Endothelial cell of umbilical vein (primary cell): ENCODE measurements at regions not wholly inside any gene's neighbourhood (a gene's known extent, or its start where the extent isn't known, plus 50 kb on each side); places are given as distances from the start of the nearest gene placed in this dataset.
"Not testable (repeated sequence)": the region's sequence is repeated elsewhere in the genome, so short reads cannot be mapped to it uniquely, and the experiment has no call there.

ENCODE experiments used
- BruUV-seq: library from RNA; stranded (reverse); fragments of 400-500 nt; replicated peaks from 2 replicates; lab custom pipeline; 2021; lab: Mats Ljungman, UMichigan
- CTCF ChIA-PET: fragments of 300-600, 350-600 bp; sonication (Branson Sonifier 250); formaldehyde crosslinking; loops from one replicate; lab custom pipeline; 2021; ENCODE audit warnings: antibody characterized with exemption, inconsistent platforms; lab: Charles Lee
- POLR2A ChIA-PET: fragments of 300-600, 350-600 bp; sonication (Branson Sonifier 250); formaldehyde crosslinking; loops from one replicate; lab custom pipeline; 2021; ENCODE audit warnings: antibody characterized with exemption, inconsistent platforms; lab: Charles Lee
- DNase-seq: peaks from one replicate; pipeline ENCODE4 v3.0.0-alpha.2; 2011; ENCODE audit warnings: low read depth, low spot score
- FAIRE-seq: peaks from 2 replicates; lab custom pipeline; 2011; peaks lifted over from hg19 to GRCh38; lab: Jason Lieb, UNC
- H2AFZ ChIP-seq: 2 replicates; pipeline ENCODE4 v1.6.0; 2012; ENCODE audit warnings: low read depth, low read length, control low read depth, inconsistent platforms
- H3K27ac ChIP-seq: 2 replicates; pipeline ENCODE4 v1.5.1; 2011; ENCODE audit warnings: low read depth, mild to moderate bottlenecking, control low read depth, low read length, moderate library complexity; ENCODE audit not compliant: insufficient read depth
- H3K27me3 ChIP-seq, 2 experiments: 2 replicates each; pipeline versions ENCODE4 v1.6.0 to v1.6.1; 2011; ENCODE audit warnings: low read length in 2 of 2, mixed read lengths in 1 of 2; ENCODE audit not compliant: control insufficient read depth in 2 of 2, insufficient read depth in 2 of 2
- H3K36me3 ChIP-seq, 2 experiments: 2 replicates in 1 of 2; 3 replicates in 1 of 2; pipeline ENCODE4 v1.5.1; 2011; ENCODE audit warnings: low read length in 2 of 2, mild to moderate bottlenecking in 1 of 2, moderate library complexity in 1 of 2; ENCODE audit not compliant: control insufficient read depth in 2 of 2, insufficient read depth in 2 of 2; ENCODE audit errors: extremely low read depth in 1 of 2
- H3K4me1 ChIP-seq: 3 replicates; pipeline ENCODE4 v1.5.1; 2011; ENCODE audit warnings: mild to moderate bottlenecking, low read length; ENCODE audit not compliant: control insufficient read depth, insufficient read depth; ENCODE audit errors: extremely low read depth
- H3K4me2 ChIP-seq: 2 replicates; pipeline ENCODE4 v1.6.1; 2011; ENCODE audit warnings: low read length, control low read depth, mixed read lengths; ENCODE audit not compliant: insufficient read depth
- H3K4me3 ChIP-seq, 3 experiments: fragments of 200-600 bp in 1 of 3; sonication (generic), shearing (Covaris generic) in 1 of 3; replicated peaks in 1 of 3; 2 replicates each; pipeline ENCODE4 v1.5.1; 2011 to 2016; ENCODE audit warnings: control low read depth in 3 of 3, low read length in 3 of 3, mild to moderate bottlenecking in 2 of 3, inconsistent platforms in 1 of 3, low read depth in 1 of 3, moderate library complexity in 1 of 3; ENCODE audit not compliant: insufficient read depth in 1 of 3
- H3K79me2 ChIP-seq: 2 replicates; pipeline ENCODE4 v1.6.0; 2012; ENCODE audit warnings: low read length, inconsistent platforms; ENCODE audit not compliant: control insufficient read depth, insufficient read depth
- H3K9ac ChIP-seq: replicated peaks from 2 replicates; pipeline ENCODE3; 2011; ENCODE audit warnings: low read length, control low read depth; ENCODE audit not compliant: insufficient read depth; ENCODE audit errors: extremely low read depth
- H3K9me1 ChIP-seq: replicated peaks from 3 replicates; pipeline ENCODE4 v1.6.0; 2011; ENCODE audit warnings: mild to moderate bottlenecking, low read length; ENCODE audit not compliant: control insufficient read depth, insufficient read depth; ENCODE audit errors: extremely low read depth
- H3K9me3 ChIP-seq: replicated peaks from 2 replicates; pipeline ENCODE4 v1.5.1; 2012; ENCODE audit warnings: low read length, inconsistent platforms; ENCODE audit not compliant: control insufficient read depth, insufficient read depth
- H4K20me1 ChIP-seq: replicated peaks from 2 replicates; pipeline ENCODE3; 2011; ENCODE audit warnings: mild to moderate bottlenecking, low read length; ENCODE audit not compliant: control insufficient read depth, insufficient read depth; ENCODE audit errors: extremely low read depth
- CTCF ChIP-seq, 2 donors: IDR thresholded peaks; 1 replicate in 1 of 2; 2 replicates in 1 of 2; pipeline ENCODE4 v1.5.1; 2011; ENCODE audit warnings: low read length in 2 of 2, mild to moderate bottlenecking in 2 of 2, moderate library complexity in 2 of 2, control low read depth in 1 of 2, inconsistent platforms in 1 of 2, low read depth in 1 of 2; ENCODE audit not compliant: insufficient read depth in 1 of 2; ENCODE audit errors: extremely low read depth in 1 of 2
- EZH2 ChIP-seq: IDR thresholded peaks from 2 replicates; pipeline ENCODE4 v1.6.1; 2012; ENCODE audit warnings: borderline replicate concordance, low read depth, mild to moderate bottlenecking, moderate library complexity, low read length, inconsistent platforms; ENCODE audit not compliant: severe bottlenecking
- FOS ChIP-seq: IDR thresholded peaks from 2 replicates; pipeline ENCODE4 v1.6.1; 2011; ENCODE audit warnings: mild to moderate bottlenecking, low read length, moderate library complexity, borderline replicate concordance; ENCODE audit not compliant: insufficient read depth
- GATA2 ChIP-seq: IDR thresholded peaks from 2 replicates; pipeline ENCODE4 v1.7.0; 2011; ENCODE audit warnings: low read depth, mild to moderate bottlenecking, moderate library complexity, mixed read lengths, low read length; ENCODE audit not compliant: insufficient read length, insufficient read depth
- JUN ChIP-seq: IDR thresholded peaks from 2 replicates; pipeline ENCODE4 v1.6.1; 2011; ENCODE audit warnings: borderline replicate concordance, low read depth; ENCODE audit not compliant: insufficient read length, insufficient read depth
- MAX ChIP-seq: IDR thresholded peaks from 2 replicates; pipeline ENCODE4 v1.6.1; 2011; ENCODE audit not compliant: insufficient read depth, insufficient read length
- MYC ChIP-seq: IDR thresholded peaks from one replicate; pipeline ENCODE4 v1.6.1; 2011; ENCODE audit warnings: mild to moderate bottlenecking, low read depth, low read length
- POLR2A ChIP-seq: IDR thresholded peaks from 2 replicates; pipeline ENCODE4 v1.6.1; 2012; ENCODE audit warnings: low read depth, mild to moderate bottlenecking, control low read depth, low read length
- POLR2AphosphoS5 ChIP-seq: IDR thresholded peaks from 2 replicates; pipeline ENCODE4 v1.6.1; 2012; ENCODE audit warnings: low read depth, mild to moderate bottlenecking, control low read depth, low read length, moderate library complexity; ENCODE audit not compliant: insufficient read depth
- dilution Hi-C: fragments of 300-500 bp; cut with MboI; formaldehyde crosslinking; loops from one replicate; pipeline ENCODE4 v1.15.0; 2019; ENCODE audit warnings: low sequenced_read_pairs; ENCODE audit not compliant: extremely low pct_ligation_motif_present
- intact Hi-C: fragments of 100-400 bp; cut with micrococcal nuclease; formaldehyde crosslinking; loops from one replicate; pipeline ENCODE4 v1.10.0; 2022

- no peak for DNase-seq
- BruUV-seq = no TSS peak
- no peak overlapping the region for H3K27ac ChIP-seq
- H2AFZ ChIP-seq = no peak overlapping the region
- no peaks in the 10 kb centered on the region for H3K9me1 ChIP-seq
- ChIA-PET CTCF (interaction anchor here (0.6 kb wide), 1 partner anchor 16 kb away, joined by 4 read pairs; no protein-coding TSS in a partner anchor), POLR2A (no interaction called here)
- H3K9ac ChIP-seq = no peak overlapping the region
- no peaks in the 10 kb centered on the region for H4K20me1 ChIP-seq
- H3K4me3 ChIP-seq = no peak overlapping the region
- H3K9me3 ChIP-seq = no peaks in the 10 kb centered on the region
- H3K36me3 ChIP-seq = no peaks in the 10 kb centered on the region
- dilution Hi-C loops = no loop called here
- no peak overlapping the region for H3K4me2 ChIP-seq
- no peak for FAIRE-seq
- intact Hi-C loops = no loop called here
- TF ChIP-seq FOS (no peak), EZH2 (no peak), CTCF (IDR thresholded peaks at IDR 0.05; ENCODE audit: extremely low read depth in 1 of 2, insufficient read depth in 1 of 2, low read depth in 1 of 2, low read length in 2 of 2) (no peak), MYC (no peak), POLR2AphosphoS5 (no peak), GATA2 (no peak), JUN (no peak), POLR2A (no peak), MAX (no peak)
- no peaks in the 10 kb centered on the region for H3K27me3 ChIP-seq
- H3K79me2 ChIP-seq = no peaks in the 10 kb centered on the region
- no peaks in the 10 kb centered on the region for H3K4me1 ChIP-seq
Observed at GRCh38 chr12:84033162-84033561, 879.4 kb downstream of the SLC6A15 start.

GRCh38 chr12:84018556-84019179, 893.9 kb downstream of the SLC6A15 start:
- H3K36me3 ChIP-seq, CTCF ChIA-PET, H3K27me3 ChIP-seq, dilution Hi-C loops, H4K20me1 ChIP-seq, H3K9me1 ChIP-seq, H3K79me2 ChIP-seq, DNase-seq, BruUV-seq, intact Hi-C loops, H3K4me2 ChIP-seq, H3K4me3 ChIP-seq, POLR2A ChIA-PET, H3K9ac ChIP-seq, FAIRE-seq, H3K9me3 ChIP-seq, H3K4me1 ChIP-seq, H2AFZ ChIP-seq, H3K27ac ChIP-seq: not testable (repeated sequence)
